HepG2 (cell line): ENCODE measurements at regions not wholly inside any gene's neighbourhood (a gene's known extent, or its start where the extent isn't known, plus 50 kb on each side); places are given as distances from the start of the nearest gene placed in this dataset.

Source experiments
- ATAC-seq: fragments of 200-7000 bp; cut with Tn5 transposase; 3 replicates; pipeline ENCODE4 v1.9.1; 2020; ENCODE audit warnings: mild to moderate bottlenecking, moderate library complexity
- BruUV-seq: library from RNA; stranded (reverse); fragments of 400-500 nt; replicated peaks from 2 replicates; lab custom pipeline; 2021; lab: Mats Ljungman, UMichigan
- CTCF ChIA-PET: fragments of 300-600 bp; formaldehyde crosslinking; extraction: SDS; loops from one replicate; lab custom pipeline; 2021; ENCODE audit warnings: low total read pairs, inconsistent platforms, low intra/inter-chr PET ratio; lab: Yijun Ruan, JAX
- POLR2A ChIA-PET: fragments of 350-600 bp; sonication (Branson Sonifier 250); formaldehyde crosslinking; loops from one replicate; lab custom pipeline; 2020; ENCODE audit warnings: antibody characterized with exemption, inconsistent platforms; lab: Yijun Ruan, JAX
- DNase-seq: peaks from one replicate; pipeline ENCODE4 v3.0.0-alpha.2; 2015; ENCODE audit warnings: low spot score
- FAIRE-seq: peaks from 3 replicates; lab custom pipeline; 2011; peaks lifted over from hg19 to GRCh38; lab: Jason Lieb, UNC
- H2AFZ ChIP-seq: one replicate; pipeline ENCODE4 v1.6.1; 2011; ENCODE audit warnings: low read length, inconsistent platforms
- H3K27ac ChIP-seq: fragments of 300-600 bp; 3 replicates; pipeline ENCODE4 v1.8.0; 2011; ENCODE audit warnings: mixed run types, mild to moderate bottlenecking, mixed read lengths, low read length, inconsistent platforms; ENCODE audit not compliant: insufficient read depth; ENCODE audit errors: extremely low read length
- H3K27me3 ChIP-seq, 2 experiments: fragments of 200-600 bp in 1 of 2; 2 replicates in 1 of 2; 3 replicates in 1 of 2; pipeline versions ENCODE4 v1.6.0 to v1.8.0; 2011; ENCODE audit warnings: low read length in 2 of 2, mild to moderate bottlenecking in 2 of 2, moderate library complexity in 2 of 2, inconsistent platforms in 1 of 2; ENCODE audit not compliant: insufficient read depth in 2 of 2, control insufficient read depth in 1 of 2
- H3K36me3 ChIP-seq, 2 experiments: fragments of 200-600 bp in 1 of 2; replicated peaks in 1 of 2; 2 replicates in 1 of 2; 3 replicates in 1 of 2; pipeline versions ENCODE4 v1.5.1 to v1.8.0; 2011; ENCODE audit warnings: low read length in 2 of 2, inconsistent platforms in 1 of 2; ENCODE audit not compliant: insufficient read depth in 2 of 2, control insufficient read depth in 1 of 2
- H3K4me1 ChIP-seq: 2 replicates; pipeline ENCODE4 v1.5.1; 2012; ENCODE audit warnings: low read length, inconsistent platforms; ENCODE audit not compliant: insufficient read depth
- H3K4me2 ChIP-seq: 2 replicates; pipeline ENCODE4 v1.6.0; 2011; ENCODE audit warnings: low read depth, low read length, inconsistent platforms
- H3K4me3 ChIP-seq, 3 experiments: fragments of 200-600 bp in 1 of 3; sonication (generic), shearing (Covaris generic) in 1 of 3; replicated peaks in 1 of 3; 2 replicates each; pipeline ENCODE4 v1.5.1; 2011 to 2016; ENCODE audit warnings: low read length in 3 of 3, inconsistent platforms in 2 of 3, low read depth in 2 of 3, mild to moderate bottlenecking in 2 of 3, control low read depth in 1 of 3, mixed read lengths in 1 of 3; ENCODE audit not compliant: insufficient read depth in 1 of 3
- H3K79me2 ChIP-seq: one replicate; pipeline ENCODE4 v1.6.1; 2011; ENCODE audit warnings: low read length, inconsistent platforms; ENCODE audit not compliant: insufficient read depth
- H3K9ac ChIP-seq: 2 replicates; pipeline ENCODE4 v1.6.0; 2011; ENCODE audit warnings: mild to moderate bottlenecking, low read depth, low read length, inconsistent platforms; ENCODE audit not compliant: insufficient read depth
- H3K9me3 ChIP-seq: 2 replicates; pipeline ENCODE4 v1.5.1; 2012; ENCODE audit warnings: mild to moderate bottlenecking, low read length
- H4K20me1 ChIP-seq: 2 replicates; pipeline ENCODE4 v1.6.0; 2011; ENCODE audit warnings: inconsistent platforms, mild to moderate bottlenecking, low read length, moderate library complexity; ENCODE audit not compliant: insufficient read depth
- BORCS8-MEF2B ChIP-seq: sonication (generic); formaldehyde crosslinking; IDR thresholded peaks from 2 replicates; pipeline ENCODE4 v1.8.0; 2022; ENCODE audit warnings: mild to moderate bottlenecking, missing genetic modification reagents
- ELF3 ChIP-seq: IDR thresholded peaks from 2 replicates; pipeline ENCODE4 v1.6.1; 2016; ENCODE audit warnings: missing genetic modification reagents, missing compliant biosample characterization
- GATAD1 ChIP-seq: IDR thresholded peaks from 2 replicates; pipeline ENCODE4 v1.6.1; 2016; ENCODE audit warnings: missing genetic modification reagents, missing compliant biosample characterization
- GPN1 ChIP-seq: sonication (generic); formaldehyde crosslinking; IDR thresholded peaks from 2 replicates; pipeline ENCODE4 v1.5.1; 2020; ENCODE audit warnings: missing genetic modification reagents, borderline replicate concordance
- HINFP ChIP-seq: sonication (generic); formaldehyde crosslinking; IDR thresholded peaks from 2 replicates; pipeline ENCODE4 v1.4.0; 2020; ENCODE audit warnings: low read depth, mild to moderate bottlenecking, missing genetic modification reagents
- KLF6 ChIP-seq: IDR thresholded peaks from 2 replicates; pipeline ENCODE4 v1.8.0; 2016; ENCODE audit warnings: missing biosample characterization, missing genetic modification reagents
- MTF1 ChIP-seq: sonication (generic); formaldehyde crosslinking; IDR thresholded peaks from 2 replicates; pipeline ENCODE4 v1.5.0; 2020; ENCODE audit warnings: missing genetic modification reagents
- NFE2 ChIP-seq: sonication (generic); formaldehyde crosslinking; IDR thresholded peaks from 2 replicates; pipeline ENCODE4 v1.4.0; 2020; ENCODE audit warnings: missing genetic modification reagents
- REXO4 ChIP-seq: sonication (generic); formaldehyde crosslinking; IDR thresholded peaks from 2 replicates; pipeline ENCODE4 v1.8.0; 2022; ENCODE audit warnings: missing genetic modification reagents, mild to moderate bottlenecking, borderline replicate concordance
- SCMH1 ChIP-seq: sonication (generic); formaldehyde crosslinking; IDR thresholded peaks from 2 replicates; pipeline ENCODE4 v1.9.0; 2021; ENCODE audit warnings: missing genetic modification reagents, mild to moderate bottlenecking, borderline replicate concordance
- TFDP1 ChIP-seq: IDR thresholded peaks from 2 replicates; pipeline ENCODE4 v1.6.1; 2016; ENCODE audit warnings: missing compliant biosample characterization, missing genetic modification reagents, borderline replicate concordance
- TP53 ChIP-seq: sonication (generic); formaldehyde crosslinking; conservative IDR thresholded peaks from 2 replicates; pipeline ENCODE4 v1.4.0; 2020; ENCODE audit warnings: missing genetic modification reagents
- ZBTB14 ChIP-seq: sonication (generic); formaldehyde crosslinking; IDR thresholded peaks from 2 replicates; pipeline ENCODE4 v1.4.0; 2020; ENCODE audit warnings: missing genetic modification reagents
- ZHX1 ChIP-seq: sonication (generic); formaldehyde crosslinking; IDR thresholded peaks from 2 replicates; pipeline ENCODE4 v1.8.1; 2022; ENCODE audit warnings: low read depth, mild to moderate bottlenecking, missing genetic modification reagents
- ZNF510 ChIP-seq: sonication (generic); formaldehyde crosslinking; IDR thresholded peaks from 2 replicates; pipeline ENCODE4 v1.4.0; 2020; ENCODE audit warnings: low read depth, mild to moderate bottlenecking, missing genetic modification reagents
- ZNF598 ChIP-seq: sonication (generic); formaldehyde crosslinking; IDR thresholded peaks from 2 replicates; pipeline ENCODE4 v1.5.1; 2020; ENCODE audit warnings: mild to moderate bottlenecking, missing genetic modification reagents, borderline replicate concordance
- ZNF709 ChIP-seq: sonication (generic); formaldehyde crosslinking; IDR thresholded peaks from 2 replicates; pipeline ENCODE4 v1.5.0; 2020; ENCODE audit warnings: mild to moderate bottlenecking, missing genetic modification reagents
- ZSCAN21 ChIP-seq: sonication (generic); formaldehyde crosslinking; IDR thresholded peaks from 2 replicates; pipeline ENCODE4 v1.8.0; 2022; ENCODE audit warnings: mild to moderate bottlenecking, missing genetic modification reagents, moderate library complexity, borderline replicate concordance
- WGBS: methylation state at CpG from one replicate; pipeline ENCODE4 v1.1.6; 2017; ENCODE audit warnings: low lambda C conversion rate; 5-methylcytosine and 5-hydroxymethylcytosine counted together
- in situ Hi-C: cut with HindIII; loops from 2 replicates; pipeline ENCODE4 v1.10.0; 2017; ENCODE audit warnings: low pct_unique_long_range_greater_than_20kb; ENCODE audit not compliant: extremely low pct_ligation_motif_present
- intact Hi-C: fragments of 100-400 bp; cut with micrococcal nuclease; formaldehyde crosslinking; loops from one replicate; pipeline ENCODE4 v1.10.0; 2022; ENCODE audit not compliant: unreplicated experiment

- TF ChIP-seq BORCS8-MEF2B (CRISPR knock-in tag): no peak
- TF ChIP-seq KLF6 (CRISPR knock-in tag): no peak
- no peak for TF ChIP-seq NFE2 (CRISPR knock-in tag)
- no peak for TF ChIP-seq ELF3 (CRISPR knock-in tag)
- no peak for TF ChIP-seq TFDP1 (CRISPR knock-in tag)
- TF ChIP-seq ZNF598: no peak
- TF ChIP-seq HINFP (CRISPR knock-in tag): no peak
- TF ChIP-seq GPN1 (CRISPR knock-in tag): no peak
- TF ChIP-seq, all 625 proteins: peak for 0
Measured at GRCh38 chr7:119223930-119224329, 999.4 kb downstream of the ANKRD7 start (continued).

- FAIRE-seq (no peak), ATAC-seq (no peak), DNase-seq (no peak)
- no TSS peak for BruUV-seq
- POLR2A ChIA-PET: no interaction called here
- WGBS: 9% methylated on average over 1 of the region's 1 CpG
- no peaks in the 10 kb centered on the region for H3K36me3 ChIP-seq
- no peaks in the 10 kb centered on the region for H3K9me3 ChIP-seq
- no peak overlapping the region for H3K4me3 ChIP-seq
- TF ChIP-seq ZBTB14 (CRISPR knock-in tag) (no peak), ZHX1 (no peak), GATAD1 (CRISPR knock-in tag) (no peak), ZSCAN21 (CRISPR knock-in tag) (no peak), TP53 (CRISPR knock-in tag) (no peak), SCMH1 (no peak), MTF1 (CRISPR knock-in tag) (no peak), ZNF709 (CRISPR knock-in tag) (no peak), ZNF510 (no peak), REXO4 (CRISPR knock-in tag) (no peak)
- in situ Hi-C loops: no loop called here
- no peak overlapping the region for H3K4me2 ChIP-seq
- no peaks in the 10 kb centered on the region for H3K79me2 ChIP-seq
- no peaks in the 10 kb centered on the region for H3K27me3 ChIP-seq
- H3K9ac ChIP-seq: no peak overlapping the region
- no peak overlapping the region for H2AFZ ChIP-seq
- no peaks in the 10 kb centered on the region for H3K4me1 ChIP-seq
- no peak overlapping the region for H3K27ac ChIP-seq
- CTCF ChIA-PET: no interaction called here
- H4K20me1 ChIP-seq: no peaks in the 10 kb centered on the region
- intact Hi-C loops: loop anchor here (5.0 kb wide), 1 partner anchor 966 kb away; no protein-coding TSS in a partner anchor
Measured at GRCh38 chr7:119228482-119228881, 1004.0 kb downstream of the ANKRD7 start.
